ENCODE measurements at regions not wholly inside any gene's neighbourhood (a gene's known extent, or its start where the extent isn't known, plus 50 kb on each side); places are given as distances from the start of the nearest gene placed in this dataset.

DNA sequence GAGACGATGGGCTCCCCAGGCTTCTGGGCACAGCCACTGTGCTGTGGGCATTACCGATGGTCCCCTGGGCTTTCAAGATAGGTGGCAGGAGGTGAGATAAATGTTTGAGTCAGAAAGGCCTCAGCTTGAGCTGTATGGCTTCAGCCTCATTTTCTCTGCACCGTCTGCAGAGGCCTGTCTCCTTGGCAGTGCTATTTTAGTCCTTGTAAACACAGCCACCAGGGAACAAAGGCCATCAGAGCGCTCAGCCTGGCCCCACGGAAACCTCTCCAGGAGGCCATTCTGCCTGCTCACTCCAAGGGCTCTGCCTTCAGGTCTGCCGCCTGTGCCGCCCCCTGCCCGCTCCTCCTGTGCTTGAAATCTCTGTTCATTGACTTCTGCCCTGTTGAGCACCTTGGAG lies 1424.9 kb downstream of the TBC1D22A start:
- H3K9me3 ChIP-seq (ENCODE audit: control insufficient read depth, insufficient read depth, low read depth, low read length), result peaks cover 5% of the 10 kb centered on the region; the same call in 1 of the 2 replicates
- no peaks in the 10 kb centered on the region for H3K36me3 ChIP-seq (ENCODE audit: control insufficient read depth in 2 of 2, insufficient read depth in 1 of 2, low read length in 2 of 2)
- POLR2A ChIA-PET, result no interaction called here
- CTCF ChIA-PET, result no interaction called here
- H3K27ac ChIP-seq (ENCODE audit: extremely low read depth, low read depth, low read length), result no peak overlapping the region
- no peak overlapping the region for H3K4me3 ChIP-seq (ENCODE audit: low read depth, low read length)
- H3K4me1 ChIP-seq (ENCODE audit: control insufficient read depth, insufficient read depth, low read length), result no peaks in the 10 kb centered on the region
- no peak for TF ChIP-seq ZNF529 (tag by site-specific recombination; IDR thresholded peaks at IDR 0.05; ENCODE audit: insufficient replicate concordance)
- peak; percentile 43 for TF ChIP-seq ZIC2 (tag by site-specific recombination; IDR thresholded peaks at IDR 0.05)

DNA sequence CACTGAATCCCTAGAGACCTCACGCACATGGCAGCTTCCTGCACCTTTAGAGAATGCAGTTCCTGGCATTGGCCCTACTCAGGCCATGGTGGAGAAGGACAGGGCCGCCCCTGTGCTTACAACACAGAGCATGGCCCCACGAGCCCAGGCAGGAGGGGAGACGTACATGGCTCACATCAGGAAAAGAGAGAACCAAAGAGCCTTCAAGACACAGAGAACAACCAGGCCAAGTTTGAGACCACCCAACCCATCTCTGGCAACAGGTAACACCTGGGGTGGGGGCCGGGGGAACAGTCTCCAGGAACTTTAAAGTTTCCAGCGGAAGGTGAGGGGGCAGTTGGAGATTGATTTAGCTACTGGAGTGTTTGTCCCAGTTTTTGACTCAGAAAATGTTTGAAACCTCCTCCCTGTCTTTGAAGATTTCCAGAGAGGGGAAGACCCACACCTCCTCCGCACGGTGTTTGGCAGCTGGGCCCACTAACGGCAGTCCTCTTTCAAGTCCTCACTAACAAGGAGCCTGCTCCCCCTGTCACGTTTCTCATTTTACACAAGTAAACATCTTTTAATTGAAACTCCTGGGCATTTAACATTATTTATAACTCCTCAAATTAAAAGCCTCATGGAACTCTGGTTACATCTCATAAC lies 1423.8 kb downstream of the TBC1D22A start:
- Histone ChIP-seq H3K36me3 (ENCODE audit: control insufficient read depth in 2 of 2, insufficient read depth in 1 of 2, low read length in 2 of 2) (no peaks in the 10 kb centered on the region), H3K4me3 (ENCODE audit: low read depth, low read length) (no peak overlapping the region), H3K27ac (ENCODE audit: extremely low read depth, low read depth, low read length) (no peak overlapping the region), H3K9me3 (ENCODE audit: control insufficient read depth, insufficient read depth, low read depth, low read length) (peaks cover 2% of the 10 kb centered on the region; the same call in 1 of the 2 replicates), H3K4me1 (ENCODE audit: control insufficient read depth, insufficient read depth, low read length) (no peaks in the 10 kb centered on the region)
- ChIA-PET CTCF (no interaction called here), POLR2A (no interaction called here)
- TF ChIP-seq, protein P1, sequence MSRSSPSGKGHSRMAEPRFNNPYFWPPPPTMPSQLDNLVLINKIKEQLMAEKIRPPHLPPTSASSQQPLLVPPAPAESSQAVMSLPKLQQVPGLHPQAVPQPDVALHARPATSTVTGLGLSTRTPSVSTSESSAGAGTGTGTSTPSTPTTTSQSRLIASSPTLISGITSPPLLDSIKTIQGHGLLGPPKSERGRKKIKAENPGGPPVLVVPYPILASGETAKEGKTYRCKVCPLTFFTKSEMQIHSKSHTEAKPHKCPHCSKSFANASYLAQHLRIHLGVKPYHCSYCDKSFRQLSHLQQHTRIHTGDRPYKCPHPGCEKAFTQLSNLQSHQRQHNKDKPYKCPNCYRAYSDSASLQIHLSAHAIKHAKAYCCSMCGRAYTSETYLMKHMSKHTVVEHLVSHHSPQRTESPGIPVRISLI (tag by site-specific recombination; IDR thresholded peaks at IDR 0.05), result no peak
- TF ChIP-seq ZNF529 (tag by site-specific recombination; IDR thresholded peaks at IDR 0.05; ENCODE audit: insufficient replicate concordance) (no peak), ZBTB48 (tag by site-specific recombination; IDR thresholded peaks at IDR 0.05) (no peak), ZNF214 (tag by site-specific recombination; IDR thresholded peaks at IDR 0.05; ENCODE audit: borderline replicate concordance) (no peak), ZNF785 (tag by site-specific recombination; IDR thresholded peaks at IDR 0.05) (no peak), ZNF473 (tag by site-specific recombination; IDR thresholded peaks at IDR 0.05) (no peak), ZNF600 (tag by site-specific recombination; IDR thresholded peaks at IDR 0.05) (no peak), ZNF114 (tag by site-specific recombination; IDR thresholded peaks at IDR 0.05) (no peak), ZFP69B (tag by site-specific recombination; IDR thresholded peaks at IDR 0.05) (no peak), ZFP37 (tag by site-specific recombination; IDR thresholded peaks at IDR 0.05) (no peak), KLF16 (tag by site-specific recombination; IDR thresholded peaks at IDR 0.05) (no peak), OSR2 (tag by site-specific recombination; IDR thresholded peaks at IDR 0.05) (no peak), ZNF623 (tag by site-specific recombination; IDR thresholded peaks at IDR 0.05) (no peak), ZNF24 (tag by site-specific recombination; IDR thresholded peaks at IDR 0.05) (no peak), ZNF768 (tag by site-specific recombination; IDR thresholded peaks at IDR 0.05) (no peak)
- TF ChIP-seq, protein P2, sequence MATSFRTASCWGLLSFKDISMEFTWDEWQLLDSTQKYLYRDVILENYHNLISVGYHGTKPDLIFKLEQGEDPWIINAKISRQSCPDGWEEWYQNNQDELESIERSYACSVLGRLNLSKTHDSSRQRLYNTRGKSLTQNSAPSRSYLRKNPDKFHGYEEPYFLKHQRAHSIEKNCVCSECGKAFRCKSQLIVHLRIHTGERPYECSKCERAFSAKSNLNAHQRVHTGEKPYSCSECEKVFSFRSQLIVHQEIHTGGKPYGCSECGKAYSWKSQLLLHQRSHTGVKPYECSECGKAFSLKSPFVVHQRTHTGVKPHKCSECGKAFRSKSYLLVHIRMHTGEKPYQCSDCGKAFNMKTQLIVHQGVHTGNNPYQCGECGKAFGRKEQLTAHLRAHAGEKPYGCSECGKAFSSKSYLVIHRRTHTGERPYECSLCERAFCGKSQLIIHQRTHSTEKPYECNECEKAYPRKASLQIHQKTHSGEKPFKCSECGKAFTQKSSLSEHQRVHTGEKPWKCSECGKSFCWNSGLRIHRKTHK (tag by site-specific recombination; IDR thresholded peaks at IDR 0.05), result no peak
- TF ChIP-seq, protein P3, sequence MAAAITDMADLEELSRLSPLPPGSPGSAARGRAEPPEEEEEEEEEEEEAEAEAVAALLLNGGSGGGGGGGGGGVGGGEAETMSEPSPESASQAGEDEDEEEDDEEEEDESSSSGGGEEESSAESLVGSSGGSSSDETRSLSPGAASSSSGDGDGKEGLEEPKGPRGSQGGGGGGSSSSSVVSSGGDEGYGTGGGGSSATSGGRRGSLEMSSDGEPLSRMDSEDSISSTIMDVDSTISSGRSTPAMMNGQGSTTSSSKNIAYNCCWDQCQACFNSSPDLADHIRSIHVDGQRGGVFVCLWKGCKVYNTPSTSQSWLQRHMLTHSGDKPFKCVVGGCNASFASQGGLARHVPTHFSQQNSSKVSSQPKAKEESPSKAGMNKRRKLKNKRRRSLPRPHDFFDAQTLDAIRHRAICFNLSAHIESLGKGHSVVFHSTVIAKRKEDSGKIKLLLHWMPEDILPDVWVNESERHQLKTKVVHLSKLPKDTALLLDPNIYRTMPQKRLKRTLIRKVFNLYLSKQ (tag by site-specific recombination; IDR thresholded peaks at IDR 0.05; ENCODE audit: borderline replicate concordance), result no peak
- TF ChIP-seq, protein P4, sequence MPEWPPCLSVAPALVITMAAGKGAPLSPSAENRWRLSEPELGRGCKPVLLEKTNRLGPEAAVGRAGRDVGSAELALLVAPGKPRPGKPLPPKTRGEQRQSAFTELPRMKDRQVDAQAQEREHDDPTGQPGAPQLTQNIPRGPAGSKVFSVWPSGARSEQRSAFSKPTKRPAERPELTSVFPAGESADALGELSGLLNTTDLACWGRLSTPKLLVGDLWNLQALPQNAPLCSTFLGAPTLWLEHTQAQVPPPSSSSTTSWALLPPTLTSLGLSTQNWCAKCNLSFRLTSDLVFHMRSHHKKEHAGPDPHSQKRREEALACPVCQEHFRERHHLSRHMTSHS (tag by site-specific recombination; IDR thresholded peaks at IDR 0.05), result no peak
